AG04449 (cell line): ENCODE measurements at regions not wholly inside any gene's neighbourhood (a gene's known extent, or its start where the extent isn't known, plus 50 kb on each side); places are given as distances from the start of the nearest gene placed in this dataset.
"Not testable (repeated sequence)": the region's sequence is repeated elsewhere in the genome, so short reads cannot be mapped to it uniquely, and the experiment has no call there.

Experiments
- CTCF ChIA-PET: fragments of 350-600 bp; formaldehyde crosslinking; extraction: SDS; loops from one replicate; lab custom pipeline; 2021; ENCODE audit warnings: antibody characterized with exemption; lab: Yijun Ruan, JAX
- POLR2A ChIA-PET: fragments of 400-600, 350-600 bp; formaldehyde crosslinking; extraction: SDS; loops from one replicate; lab custom pipeline; 2020; ENCODE audit warnings: antibody characterized with exemption, inconsistent platforms; lab: Yijun Ruan, JAX
- DNase-seq: peaks from one replicate; pipeline ENCODE4 v3.0.0-alpha.2; 2010; ENCODE audit warnings: low read depth, low spot score
- H3K4me3 ChIP-seq: 2 replicates; pipeline ENCODE4 v1.5.1; 2011; ENCODE audit warnings: low read depth, mild to moderate bottlenecking, control low read depth, low read length
- CTCF ChIP-seq: IDR thresholded peaks from one replicate; pipeline ENCODE4 v1.5.1; 2011; ENCODE audit warnings: mild to moderate bottlenecking, moderate library complexity, low read length, control low read depth, inconsistent platforms; ENCODE audit not compliant: insufficient read depth; ENCODE audit errors: missing control alignments

GRCh38 chr1:182229921-182230491 lies 161.6 kb downstream of the GLUL start:
- CTCF ChIA-PET, result no interaction called here
- TF ChIP-seq CTCF, result no peak
- POLR2A ChIA-PET, result no interaction called here

GRCh38 chr1:182229451-182229850 lies 162.1 kb downstream of the GLUL start:
- DNase-seq, result no peak
- no peak for TF ChIP-seq CTCF
- ChIA-PET CTCF (no interaction called here), POLR2A (no interaction called here)
- H3K4me3 ChIP-seq, result no peak overlapping the region

More at GRCh38 chr1:182229921-182230491, 161.6 kb downstream of the GLUL start:
- H3K4me3 ChIP-seq, result no peak overlapping the region
- DNase-seq, result no peak

GRCh38 chr1:182227864-182228547 lies 163.6 kb downstream of the GLUL start:
- DNase-seq, result no peak
- CTCF ChIA-PET, result no interaction called here
- POLR2A ChIA-PET, result no interaction called here
- no peak overlapping the region for H3K4me3 ChIP-seq
- TF ChIP-seq CTCF, result no peak

GRCh38 chr1:182226618-182227017 lies 165.0 kb downstream of the GLUL start:
- DNase-seq, result no peak
- TF ChIP-seq CTCF, result no peak
- no peak overlapping the region for H3K4me3 ChIP-seq
- ChIA-PET CTCF (no interaction called here), POLR2A (no interaction called here)

- CTCF ChIA-PET, result interaction anchor here (0.6 kb wide), 1 partner anchor 83 kb away, joined by 3 read pairs; no protein-coding TSS in a partner anchor
- not testable (repeated sequence) for H3K4me3 ChIP-seq, DNase-seq
Observed at GRCh38 chr1:182225755-182226154, 164.2 kb upstream of the ZNF648 start.

GRCh38 chr1:182221990-182222389 lies 160.5 kb upstream of the ZNF648 start:
- POLR2A ChIA-PET, DNase-seq, CTCF ChIA-PET, H3K4me3 ChIP-seq: not testable (repeated sequence)

More at GRCh38 chr1:182225755-182226154, 164.2 kb upstream of the ZNF648 start:
- POLR2A ChIA-PET, result not testable (repeated sequence)

- POLR2A ChIA-PET, DNase-seq, CTCF ChIA-PET: not testable (repeated sequence)
Observed at GRCh38 chr1:182221367-182221766, 159.9 kb upstream of the ZNF648 start.

GRCh38 chr1:182217967-182218366 lies 156.5 kb upstream of the ZNF648 start:
- no peak for DNase-seq
- CTCF ChIA-PET, result interaction anchor here (0.5 kb wide), 1 partner anchor 77 kb away, joined by 3 read pairs; no protein-coding TSS in a partner anchor
- no peak for TF ChIP-seq CTCF
- no peak overlapping the region for H3K4me3 ChIP-seq
- POLR2A ChIA-PET, result no interaction called here

More at GRCh38 chr1:182221367-182221766, 159.9 kb upstream of the ZNF648 start:
- H3K4me3 ChIP-seq, result not testable (repeated sequence)
